ENCODE measurements at regions not wholly inside any gene's neighbourhood (a gene's known extent, or its start where the extent isn't known, plus 50 kb on each side); places are given as distances from the start of the nearest gene placed in this dataset.
A peak's percentile ranks its signal among the peaks of the same experiment; 100 is the strongest.

DNA sequence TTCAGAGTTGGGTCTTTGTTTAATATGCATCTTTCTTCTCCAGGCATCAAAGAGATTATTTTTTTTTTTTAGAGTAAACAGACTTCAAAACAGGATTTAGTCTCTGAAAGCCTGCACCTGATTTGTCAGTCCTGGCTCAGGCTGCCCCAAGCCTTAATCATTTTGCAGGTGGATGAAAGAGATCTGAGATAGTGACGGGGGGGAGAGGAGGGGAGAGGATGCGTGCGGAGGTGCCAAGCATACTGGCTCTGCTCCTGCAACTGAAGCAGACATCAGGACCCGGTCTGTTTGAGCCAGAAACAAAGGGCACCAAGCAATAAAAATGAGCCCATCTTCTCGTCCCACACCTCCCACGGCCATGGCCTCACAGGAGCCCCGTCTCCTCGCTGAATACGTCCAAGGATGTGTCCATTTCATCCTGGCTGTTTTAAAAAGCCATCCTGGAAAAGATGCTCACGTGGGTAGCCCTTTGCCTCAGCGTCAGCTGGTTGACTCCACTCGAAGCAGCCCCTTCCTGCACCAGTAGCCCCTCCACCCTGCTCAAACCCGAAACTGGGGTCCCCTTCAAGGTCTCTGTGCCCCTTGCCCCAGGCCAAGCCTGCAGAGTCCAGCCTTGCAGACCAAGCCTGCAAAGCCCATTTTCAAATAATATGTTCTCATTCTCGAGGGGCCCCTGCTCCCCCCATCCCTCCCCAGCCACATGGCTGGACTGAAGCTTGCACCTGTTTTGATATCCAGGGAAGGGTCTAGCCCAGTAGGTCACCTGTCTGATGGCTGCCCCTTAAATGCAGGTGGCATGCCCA, 84.8 kb upstream of the TNRC6C start:
- Mint-ChIP-seq H3K36me3 (ENCODE audit: low read depth) (no peaks in the 10 kb centered on the region), H3K27ac (peak overlapping the region; percentile 72), H3K27me3 (no peaks in the 10 kb centered on the region), H3K4me3 (peak overlapping the region; percentile 67), H3K9me3 (no peaks in the 10 kb centered on the region), H3K4me1 (ENCODE audit: low read depth) (peaks cover 81% of the 10 kb centered on the region)
- peaks cover 88% of the 10 kb centered on the region for H3K4me1 ChIP-seq (ENCODE audit: insufficient read depth, low read length)
- TF ChIP-seq, protein P1, sequence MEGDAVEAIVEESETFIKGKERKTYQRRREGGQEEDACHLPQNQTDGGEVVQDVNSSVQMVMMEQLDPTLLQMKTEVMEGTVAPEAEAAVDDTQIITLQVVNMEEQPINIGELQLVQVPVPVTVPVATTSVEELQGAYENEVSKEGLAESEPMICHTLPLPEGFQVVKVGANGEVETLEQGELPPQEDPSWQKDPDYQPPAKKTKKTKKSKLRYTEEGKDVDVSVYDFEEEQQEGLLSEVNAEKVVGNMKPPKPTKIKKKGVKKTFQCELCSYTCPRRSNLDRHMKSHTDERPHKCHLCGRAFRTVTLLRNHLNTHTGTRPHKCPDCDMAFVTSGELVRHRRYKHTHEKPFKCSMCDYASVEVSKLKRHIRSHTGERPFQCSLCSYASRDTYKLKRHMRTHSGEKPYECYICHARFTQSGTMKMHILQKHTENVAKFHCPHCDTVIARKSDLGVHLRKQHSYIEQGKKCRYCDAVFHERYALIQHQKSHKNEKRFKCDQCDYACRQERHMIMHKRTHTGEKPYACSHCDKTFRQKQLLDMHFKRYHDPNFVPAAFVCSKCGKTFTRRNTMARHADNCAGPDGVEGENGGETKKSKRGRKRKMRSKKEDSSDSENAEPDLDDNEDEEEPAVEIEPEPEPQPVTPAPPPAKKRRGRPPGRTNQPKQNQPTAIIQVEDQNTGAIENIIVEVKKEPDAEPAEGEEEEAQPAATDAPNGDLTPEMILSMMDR (IDR thresholded peaks at IDR 0.05): no peak
- H3K9me3 ChIP-seq (ENCODE audit: control insufficient read depth in 1 of 2, insufficient read depth in 1 of 2, low read length in 2 of 2): peaks cover 0 to 15% of the 10 kb centered on the region in 2 experiments
- intact Hi-C loops (cut with DNase I, micrococcal nuclease): no loop called here
- ChIA-PET CTCF (interaction anchor here (0.6 kb wide), 1 partner anchor 154 kb away, joined by 4 read pairs; no protein-coding TSS in a partner anchor), POLR2A (interaction anchor here (1.7 to 1.8 kb wide), 3 partner anchors 14 to 84 kb away, joined by 8 to 11 read pairs (median 8); partner anchors contain the start of gene TNRC6C)
- no peaks in the 10 kb centered on the region for H3K27me3 ChIP-seq (ENCODE audit: control insufficient read depth in 1 of 2, insufficient read depth in 2 of 2, low read length in 2 of 2)
- H3K4me3 ChIP-seq (ENCODE audit: low read length): no peak overlapping the region
- peak; percentile 63 for ATAC-seq (ENCODE audit: poor library complexity)
- peak in 7 of 14 experiments; percentile 21 to 71 (median 32) for DNase-seq
- no peak overlapping the region for H3K27ac ChIP-seq (ENCODE audit: low read depth in 1 of 2, low read length in 2 of 2)
- no peaks in the 10 kb centered on the region for H3K36me3 ChIP-seq (ENCODE audit: insufficient read depth, low read length)

DNA sequence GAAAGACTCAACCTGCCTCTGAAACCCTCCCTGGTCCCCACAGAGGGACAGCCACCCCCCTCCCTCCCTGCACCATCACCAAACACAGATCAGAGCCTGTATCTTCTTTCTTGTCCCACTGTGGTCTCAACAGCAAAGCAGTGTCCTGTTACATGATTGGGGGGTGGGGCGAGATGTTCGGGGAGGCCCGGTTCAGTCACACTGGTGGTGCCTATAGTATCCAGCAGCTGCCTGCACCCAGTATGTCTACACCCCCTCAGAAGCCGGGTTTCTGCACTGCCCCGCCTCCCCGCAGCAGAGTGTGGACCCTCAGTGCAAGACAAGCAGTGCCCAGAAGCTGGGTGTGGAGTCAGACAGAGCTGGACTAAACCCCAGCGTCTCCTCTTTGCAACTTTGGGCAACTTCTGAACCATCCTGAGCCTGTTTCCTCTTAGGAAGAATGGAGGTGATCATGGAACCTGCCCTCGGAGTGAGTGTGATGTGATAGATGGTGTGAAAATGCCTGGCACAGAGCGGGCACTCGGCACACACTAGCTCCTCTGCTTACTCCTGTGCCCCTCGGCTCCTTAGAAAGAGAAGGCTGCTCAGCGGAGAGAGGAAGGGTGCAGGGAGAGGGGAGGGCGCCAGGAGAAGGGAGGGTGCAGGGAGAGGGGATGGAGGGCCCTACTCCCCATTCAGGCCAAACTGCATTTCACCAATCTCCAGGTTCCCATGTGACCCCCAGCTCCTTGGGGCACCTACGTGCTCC, 84.0 kb upstream of the TNRC6C start:
- TF ChIP-seq, protein P1 (IDR thresholded peaks at IDR 0.05): no peak
- no peaks in the 10 kb centered on the region for H3K27me3 Mint-ChIP-seq
- Histone ChIP-seq H3K4me1 (ENCODE audit: insufficient read depth, low read length) (peaks cover 88% of the 10 kb centered on the region), H3K27ac (ENCODE audit: low read depth in 1 of 2, low read length in 2 of 2) (no peak overlapping the region), H3K4me3 (ENCODE audit: low read length) (no peak overlapping the region), H3K9me3 (ENCODE audit: control insufficient read depth in 1 of 2, insufficient read depth in 1 of 2, low read length in 2 of 2) (peaks cover 0 to 15% of the 10 kb centered on the region in 2 experiments), H3K27me3 (ENCODE audit: control insufficient read depth in 1 of 2, insufficient read depth in 2 of 2, low read length in 2 of 2) (no peaks in the 10 kb centered on the region), H3K36me3 (ENCODE audit: insufficient read depth, low read length) (no peaks in the 10 kb centered on the region)
- no peak for ATAC-seq (ENCODE audit: poor library complexity)
- ChIA-PET POLR2A (interaction anchor here (1.7 to 1.8 kb wide), 2 partner anchors 13 to 84 kb away, joined by 8 to 11 read pairs; partner anchors contain the start of gene TNRC6C), CTCF (interaction anchor here (0.6 kb wide), 1 partner anchor 153 kb away, joined by 4 read pairs; no protein-coding TSS in a partner anchor)
- intact Hi-C loops (cut with DNase I, micrococcal nuclease): no loop called here
- no peak for DNase-seq
- peaks cover 81% of the 10 kb centered on the region for H3K4me1 Mint-ChIP-seq (ENCODE audit: low read depth)
- peak overlapping the region; percentile 72 for H3K27ac Mint-ChIP-seq
- H3K9me3 Mint-ChIP-seq: no peaks in the 10 kb centered on the region
- H3K4me3 Mint-ChIP-seq: no peak overlapping the region
- no peaks in the 10 kb centered on the region for H3K36me3 Mint-ChIP-seq (ENCODE audit: low read depth)

DNA sequence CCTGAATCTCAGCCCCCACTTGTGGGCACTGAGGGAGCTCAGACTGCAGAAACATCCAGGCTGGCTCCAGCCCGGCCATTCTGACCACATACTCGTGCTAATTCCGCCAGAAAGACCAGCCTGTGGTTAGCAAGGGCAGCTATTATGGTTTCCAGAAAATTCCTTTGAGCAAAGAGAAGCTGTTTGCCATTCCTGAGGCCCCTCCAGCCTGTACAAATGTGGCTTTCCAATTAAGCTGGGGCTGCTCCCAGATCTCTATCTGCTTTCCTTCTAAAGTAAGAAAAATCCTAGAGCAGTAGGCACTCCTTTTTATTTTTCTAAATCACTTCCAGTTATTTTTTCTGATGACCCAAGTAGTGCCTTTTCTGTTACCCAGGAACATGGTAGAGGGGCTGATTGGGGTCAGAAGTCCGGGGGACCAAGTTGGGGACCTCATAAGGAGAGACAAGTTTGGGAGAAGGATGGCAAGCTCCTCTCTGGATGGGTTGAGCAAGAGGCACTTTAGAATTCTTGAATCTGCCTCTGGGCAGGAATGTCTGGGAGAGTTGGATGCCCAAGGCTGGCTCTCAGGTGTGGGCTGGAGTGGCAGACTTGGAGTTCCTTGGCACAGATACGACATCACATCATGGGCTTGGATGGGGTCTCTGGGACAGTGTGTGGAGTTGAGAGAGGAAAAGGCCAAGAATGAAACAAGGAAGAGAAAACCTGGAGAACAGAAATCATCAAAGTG, 83.3 kb upstream of the TNRC6C start:
- Histone ChIP-seq H3K36me3 (ENCODE audit: insufficient read depth, low read length) (no peaks in the 10 kb centered on the region), H3K9me3 (ENCODE audit: control insufficient read depth in 1 of 2, insufficient read depth in 1 of 2, low read length in 2 of 2) (peaks cover 0 to 15% of the 10 kb centered on the region in 2 experiments), H3K27ac (ENCODE audit: low read depth in 1 of 2, low read length in 2 of 2) (no peak overlapping the region), H3K4me3 (ENCODE audit: low read length) (no peak overlapping the region), H3K27me3 (ENCODE audit: control insufficient read depth in 1 of 2, insufficient read depth in 2 of 2, low read length in 2 of 2) (no peaks in the 10 kb centered on the region), H3K4me1 (ENCODE audit: insufficient read depth, low read length) (peaks cover 89% of the 10 kb centered on the region)
- Mint-ChIP-seq H3K9me3 (no peaks in the 10 kb centered on the region), H3K36me3 (ENCODE audit: low read depth) (no peaks in the 10 kb centered on the region), H3K4me1 (ENCODE audit: low read depth) (peaks cover 83% of the 10 kb centered on the region), H3K27ac (peak overlapping the region; percentile 97), H3K4me3 (peak overlapping the region; percentile 25), H3K27me3 (no peaks in the 10 kb centered on the region)
- TF ChIP-seq, protein P1 (IDR thresholded peaks at IDR 0.05): no peak
- DNase-seq (no peak), ATAC-seq (ENCODE audit: poor library complexity) (no peak)
- intact Hi-C loops (cut with DNase I, micrococcal nuclease): no loop called here
- CTCF ChIA-PET: no interaction called here
- POLR2A ChIA-PET: interaction anchor here (0.6 to 1.8 kb wide), 3 partner anchors 12 to 1382 kb away, joined by 3 to 11 read pairs (median 8); partner anchors contain the start of gene TNRC6C
